ENCODE measurements at regions not wholly inside any gene's neighbourhood (a gene's known extent, or its start where the extent isn't known, plus 50 kb on each side); places are given as distances from the start of the nearest gene placed in this dataset.

GRCh38 chr20:50309764-50310672 is 119.4 kb downstream of the CEBPB start:
- TF ChIP-seq CTCF (IDR thresholded peaks at IDR 0.05; ENCODE audit: low read length), result no peak
- TF ChIP-seq EZH2 (IDR thresholded peaks at IDR 0.05; ENCODE audit: borderline replicate concordance, low read length), result no peak
